Ecto neural progenitor cell (in vitro differentiated cells): ENCODE measurements at regions not wholly inside any gene's neighbourhood (a gene's known extent, or its start where the extent isn't known, plus 50 kb on each side); places are given as distances from the start of the nearest gene placed in this dataset.

Experiments used
- DNase-seq: peaks from one replicate; pipeline ENCODE4 v3.0.0-alpha.2; 2018; ENCODE audit warnings: low spot score

DNA sequence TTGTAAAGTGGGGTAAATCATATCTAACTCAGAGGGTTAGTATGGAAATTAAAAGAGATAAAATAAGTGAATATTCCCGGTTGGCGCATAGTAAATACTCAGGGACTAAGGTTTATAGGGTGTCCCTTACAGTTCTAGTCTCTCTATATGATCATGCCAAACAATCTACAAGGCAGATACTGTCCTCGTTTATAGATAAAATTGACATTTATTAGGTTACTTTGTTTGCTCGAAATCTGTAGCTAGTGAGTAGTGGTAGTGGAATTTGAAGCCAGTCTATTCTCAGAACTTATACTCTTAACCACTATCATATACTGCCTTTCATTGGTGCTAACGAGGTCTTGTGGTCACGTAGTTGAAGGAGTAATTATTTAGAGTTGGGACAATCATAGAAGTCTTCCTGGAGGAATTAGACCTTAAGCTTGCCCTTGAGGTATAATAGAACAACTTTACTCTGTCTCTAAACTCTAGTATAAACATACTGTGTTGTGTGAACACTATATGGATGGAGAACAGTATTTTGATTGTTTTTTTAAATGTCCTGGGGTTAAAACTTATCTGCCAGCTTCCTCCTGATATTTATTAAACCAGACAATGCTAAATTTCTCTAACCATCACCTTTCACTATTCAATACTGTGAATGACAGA lies 324.0 kb downstream of the STIM2 start:
- DNase-seq: no peak

DNA sequence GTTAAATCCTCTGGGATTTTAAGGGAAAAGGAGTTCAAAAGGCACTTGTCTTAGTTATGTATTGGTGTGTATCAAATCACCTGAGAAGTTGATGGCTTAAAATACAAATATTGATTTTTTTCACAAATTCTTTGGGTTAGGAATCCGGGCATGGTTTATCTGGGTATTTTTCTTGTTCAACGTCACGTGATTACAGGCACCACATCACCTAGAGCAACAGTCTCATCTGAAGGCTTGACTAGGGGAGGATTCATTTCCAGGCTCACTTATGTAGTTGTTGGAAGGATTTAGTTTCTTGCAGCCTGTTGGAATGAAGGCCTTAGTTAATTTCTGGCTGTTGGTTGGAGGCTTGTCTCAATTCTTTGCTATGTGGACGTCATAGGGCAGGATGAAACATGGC lies 326.1 kb downstream of the STIM2 start:
- no peak for DNase-seq

DNA sequence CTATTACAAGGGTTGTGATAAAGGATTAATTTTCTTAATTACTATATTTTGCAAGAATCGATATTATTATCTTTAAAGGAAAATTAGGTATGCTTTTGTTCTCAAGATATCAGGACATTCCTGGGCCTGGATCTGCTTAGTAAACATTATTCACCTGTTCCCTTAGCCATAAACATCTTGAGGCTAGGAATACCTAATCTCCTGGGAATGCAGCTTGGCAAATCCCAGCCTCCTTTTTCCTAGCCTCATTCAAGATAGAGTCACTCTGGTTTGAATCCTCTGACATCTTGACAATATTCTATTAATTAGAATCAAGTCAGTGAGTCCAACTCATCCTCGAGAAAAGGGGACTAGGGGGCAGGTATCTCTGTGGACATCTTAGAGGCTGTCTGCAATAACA lies 327.1 kb downstream of the STIM2 start:
- DNase-seq: no peak

DNA sequence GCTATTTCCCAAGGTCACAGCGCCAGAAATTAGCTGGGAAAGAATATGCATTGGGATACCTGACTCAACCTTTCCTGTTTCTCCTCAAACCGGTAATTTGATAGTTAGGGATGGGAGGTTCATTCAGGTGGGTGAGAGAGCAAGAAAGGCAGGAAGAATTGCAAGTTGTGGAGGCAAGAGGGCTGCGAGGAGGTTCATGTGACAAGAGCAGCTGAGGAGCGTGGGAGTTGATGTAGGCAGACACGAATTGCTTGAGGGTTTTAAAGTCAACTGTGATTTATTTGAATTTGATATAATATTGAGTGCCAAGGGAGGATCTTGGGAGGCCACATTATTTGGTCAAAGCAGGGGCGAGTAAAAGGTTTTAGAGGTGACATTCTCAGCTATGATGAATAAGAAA lies 329.0 kb downstream of the STIM2 start:
- DNase-seq: no peak

DNA sequence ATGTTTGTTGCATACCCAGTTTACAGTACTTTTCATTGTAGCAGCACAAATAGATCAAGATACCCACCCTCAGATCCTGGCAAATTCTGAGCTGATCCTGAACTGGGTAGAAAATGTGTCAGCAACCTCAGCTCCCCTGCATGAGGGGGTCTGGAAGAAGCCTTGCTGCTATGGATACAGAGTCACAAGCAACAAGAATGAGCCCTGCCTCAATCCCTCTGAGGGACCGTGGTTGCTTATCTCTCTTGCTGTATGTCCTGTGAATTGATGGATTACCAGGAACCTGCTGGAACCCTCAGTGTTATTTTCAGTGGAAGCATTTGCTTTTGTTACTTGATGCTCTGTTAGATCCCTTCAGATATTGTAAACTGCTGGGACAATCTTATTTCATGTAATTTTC lies 331.0 kb downstream of the STIM2 start:
- no peak for DNase-seq

DNA sequence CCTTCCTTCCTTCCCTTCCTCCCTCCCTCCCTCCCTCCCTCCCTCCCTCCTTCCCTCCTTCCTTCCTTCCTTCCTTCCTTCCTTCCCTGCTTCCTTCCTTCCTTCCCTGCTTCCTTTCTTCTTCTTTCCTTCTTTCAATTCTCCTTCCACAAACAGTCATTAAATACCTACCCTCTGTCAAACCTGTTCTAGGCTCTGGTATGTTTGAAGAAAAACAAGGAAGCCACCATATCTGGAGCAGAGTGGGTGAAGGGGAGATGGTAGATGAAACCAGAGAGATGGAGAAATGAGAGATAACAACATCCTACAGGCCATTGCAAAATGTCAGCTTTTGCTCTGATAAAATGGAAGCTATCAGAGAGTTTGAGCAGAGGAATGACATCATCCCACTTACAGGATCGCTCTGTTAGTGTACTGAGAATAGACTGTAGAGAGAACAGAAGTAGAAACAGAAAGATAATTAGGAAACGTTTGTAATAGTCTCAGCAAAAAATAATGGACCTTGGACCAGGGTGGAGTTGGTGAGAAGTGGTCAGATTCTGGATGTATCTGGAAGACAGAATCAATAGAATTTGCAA lies 334.0 kb downstream of the STIM2 start:
- no peak for DNase-seq

DNA sequence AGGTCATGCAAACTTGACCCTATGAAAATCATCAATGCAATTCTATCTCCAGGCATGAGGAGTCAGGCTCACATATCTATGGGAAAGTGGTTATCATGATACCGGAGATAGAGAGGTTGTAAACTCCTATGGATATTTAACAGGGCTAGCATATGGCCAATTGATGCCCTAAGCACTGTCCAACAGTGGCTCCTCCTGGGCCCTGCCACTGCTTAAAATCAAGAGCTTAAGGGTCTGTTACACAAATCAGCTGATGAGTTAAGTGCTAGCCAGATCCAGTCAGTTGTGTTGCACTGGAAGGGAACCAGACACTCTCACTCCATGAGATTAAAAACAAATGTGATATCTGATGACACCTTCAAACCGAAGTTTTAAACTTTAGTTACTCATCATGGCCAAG lies 337.6 kb downstream of the STIM2 start:
- no peak for DNase-seq

DNA sequence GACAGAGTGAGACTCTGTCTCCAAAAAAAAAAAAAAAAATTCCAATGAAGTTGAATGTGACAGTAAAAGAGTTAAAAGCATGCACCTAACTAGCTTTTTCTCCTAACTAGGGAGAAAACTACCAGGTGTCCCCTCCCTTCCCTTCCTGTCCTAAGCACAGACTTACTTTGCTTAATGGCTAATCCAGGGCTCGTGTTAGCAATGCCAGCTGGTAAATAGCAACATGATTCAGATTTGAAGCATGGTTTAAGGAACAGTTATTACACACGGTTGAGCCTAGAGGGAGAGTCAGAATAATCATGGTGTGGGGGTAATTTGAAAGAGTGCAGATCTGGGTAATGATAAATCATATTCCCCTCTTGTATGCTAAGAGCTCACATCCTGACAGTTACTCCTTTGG lies 338.3 kb downstream of the STIM2 start:
- no peak for DNase-seq

DNA sequence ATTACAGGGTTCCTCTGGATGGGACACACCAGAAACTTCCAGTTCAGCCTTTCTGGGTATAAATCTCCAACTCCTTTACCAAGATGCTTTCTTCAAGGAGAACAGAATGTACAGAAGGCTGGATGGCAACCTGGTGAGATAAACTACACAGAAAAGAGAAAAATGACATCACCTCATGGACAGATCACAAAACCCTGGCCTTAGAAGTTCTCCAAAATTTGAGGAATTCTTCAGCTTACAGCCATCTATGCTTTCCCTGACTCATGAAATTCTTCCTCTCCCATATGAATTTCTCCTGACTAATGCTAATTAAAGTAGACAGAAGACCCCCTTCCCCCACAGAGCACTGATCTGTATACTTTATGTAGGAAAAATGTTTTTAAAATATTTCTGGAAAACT lies 345.4 kb downstream of the STIM2 start:
- no peak for DNase-seq

DNA sequence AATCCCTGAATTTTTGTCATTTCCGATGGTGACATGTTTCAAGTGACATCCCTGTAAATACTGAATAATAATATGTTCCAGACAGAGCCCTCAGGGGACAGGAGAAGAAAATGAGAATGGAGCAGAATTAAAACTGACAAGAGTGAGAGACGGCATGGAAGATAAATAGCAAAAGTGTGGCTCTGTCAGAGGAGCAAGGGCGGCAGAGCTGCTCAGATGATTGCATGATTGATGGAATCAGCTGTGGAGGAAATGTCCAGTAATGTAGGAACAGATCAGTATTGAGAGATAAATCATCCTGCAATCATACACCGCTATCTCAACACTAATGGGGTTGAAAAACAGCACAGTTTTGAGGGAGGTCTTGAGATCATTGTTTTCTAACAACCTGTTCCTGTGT lies 350.3 kb downstream of the STIM2 start:
- DNase-seq: no peak

DNA sequence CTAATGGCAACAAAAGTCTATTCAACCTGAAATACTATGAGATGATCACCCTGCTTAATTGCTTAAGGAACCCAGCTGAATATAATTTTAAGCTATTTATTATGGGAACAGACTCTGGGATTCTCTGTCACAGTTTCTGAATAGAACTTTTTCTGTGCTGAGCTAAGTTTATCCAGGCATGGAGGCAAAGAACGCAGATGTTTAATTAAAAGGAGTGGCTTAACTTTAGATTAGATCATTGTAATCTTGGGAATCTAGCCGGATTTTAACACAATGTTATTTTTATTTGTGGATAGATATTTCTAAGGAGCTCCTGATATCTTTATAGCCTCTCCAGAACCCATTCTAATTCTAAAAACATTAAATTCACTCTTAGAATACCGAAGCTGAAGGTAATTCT lies 353.4 kb downstream of the STIM2 start:
- no peak for DNase-seq

DNA sequence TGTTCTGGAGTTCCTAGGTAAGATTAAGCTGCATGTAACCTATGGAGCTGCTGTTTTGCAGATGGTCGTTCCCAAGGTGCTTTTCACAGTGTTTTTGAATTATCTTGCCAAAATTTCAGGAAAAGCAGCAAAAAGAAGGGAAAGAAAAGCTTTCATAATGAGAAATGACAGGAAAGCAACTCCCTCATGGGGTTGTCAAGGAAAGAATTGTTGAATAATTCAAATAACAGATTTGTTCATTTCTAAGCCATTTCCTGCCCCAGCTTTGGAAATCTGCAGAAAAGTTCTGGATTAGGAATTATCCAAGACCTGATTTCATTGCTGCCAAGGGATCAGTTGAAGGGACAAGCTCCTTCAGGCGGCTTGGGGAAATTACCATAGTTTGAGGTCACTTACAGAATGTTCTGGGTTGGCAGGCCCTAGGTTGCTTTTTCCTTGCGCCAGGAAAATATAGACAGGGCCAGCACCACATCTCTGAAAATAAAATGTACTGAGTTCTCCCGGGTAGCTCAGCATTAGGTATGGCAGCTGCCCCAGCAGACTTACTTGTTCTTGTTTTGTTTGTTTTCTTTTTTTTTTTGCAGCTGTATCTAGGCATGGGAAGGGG lies 354.7 kb downstream of the STIM2 start:
- no peak for DNase-seq

DNA sequence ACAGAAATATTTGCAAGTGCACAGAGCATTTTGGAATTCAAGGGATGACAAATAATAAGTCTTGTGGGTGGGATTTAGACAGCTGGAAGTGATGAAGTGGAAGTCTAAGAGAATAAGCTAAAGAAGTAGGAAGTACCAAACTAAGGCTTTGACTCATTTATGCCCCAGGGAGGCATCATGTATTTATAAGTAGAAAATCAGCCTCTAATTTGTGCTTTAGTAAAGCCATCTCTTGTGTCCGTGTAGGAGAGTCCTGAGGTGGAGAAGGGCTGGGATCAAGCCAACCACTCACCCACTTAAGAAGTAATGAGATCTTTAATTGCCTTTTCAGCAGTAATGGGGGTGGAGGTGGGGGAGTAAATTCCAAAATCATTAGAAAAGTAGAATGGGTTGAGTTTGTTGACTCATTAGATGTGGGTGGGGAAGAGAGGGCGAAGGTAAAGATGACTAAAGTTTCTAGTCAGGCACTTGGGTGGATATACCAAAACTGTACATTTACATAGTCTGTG lies 356.7 kb downstream of the STIM2 start:
- DNase-seq: no peak

DNA sequence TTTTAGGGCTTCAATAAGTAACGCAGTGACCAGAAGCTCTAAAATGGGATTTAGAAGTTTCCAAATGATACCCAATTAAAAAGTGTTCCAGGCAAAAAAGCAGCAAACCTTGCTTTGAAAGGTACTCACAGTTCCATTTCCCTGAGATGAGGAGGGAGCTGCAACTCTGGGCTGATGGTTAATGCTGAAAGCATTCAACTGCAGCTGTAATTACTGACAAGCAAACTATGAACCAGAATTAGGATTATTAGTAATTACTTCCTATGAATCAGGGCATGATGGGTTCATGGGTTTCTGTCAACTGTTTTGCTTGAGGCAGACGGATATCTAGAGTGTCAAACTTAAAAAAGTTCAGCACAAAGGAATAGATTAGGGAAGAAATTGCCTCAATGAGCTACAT lies 357.4 kb downstream of the STIM2 start:
- DNase-seq: no peak

DNA sequence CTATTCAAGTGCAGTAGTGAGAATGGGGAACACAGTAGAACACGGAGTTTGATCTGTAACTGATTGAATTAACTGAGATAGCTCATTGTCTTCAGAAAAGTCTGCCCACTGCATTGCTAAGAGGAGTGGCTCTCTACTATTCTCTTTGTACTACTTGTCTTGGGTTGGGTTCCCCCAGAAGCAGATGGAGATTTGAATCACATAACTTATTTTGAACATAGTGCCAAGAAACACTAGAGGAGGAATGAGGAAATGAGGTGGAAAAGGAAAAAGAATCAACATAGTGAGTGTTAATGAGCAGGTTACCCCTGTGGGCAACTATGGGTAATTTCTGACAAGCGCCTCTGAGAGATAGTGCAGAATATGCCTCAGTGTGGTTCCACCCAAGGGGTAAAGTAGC lies 362.7 kb downstream of the STIM2 start:
- no peak for DNase-seq

DNA sequence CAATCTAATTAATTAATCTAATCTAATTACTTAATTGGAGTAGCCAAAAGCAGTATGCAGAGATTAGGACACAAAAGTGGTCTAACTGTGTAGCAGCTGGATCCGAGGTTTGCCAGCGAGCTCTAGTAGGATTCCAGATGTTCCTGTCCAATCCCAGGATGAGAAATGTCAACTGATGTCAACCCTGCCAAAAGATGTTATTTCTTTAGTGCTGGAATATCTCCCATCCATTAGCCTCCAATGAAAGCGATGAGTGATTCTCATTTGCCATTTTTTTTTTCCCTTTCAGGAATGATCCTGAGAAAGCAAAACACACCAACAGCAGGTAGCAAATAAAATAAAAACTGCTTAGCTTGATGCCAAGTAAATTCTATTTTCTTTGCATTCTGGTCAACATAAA lies 372.9 kb downstream of the STIM2 start:
- DNase-seq: no peak

DNA sequence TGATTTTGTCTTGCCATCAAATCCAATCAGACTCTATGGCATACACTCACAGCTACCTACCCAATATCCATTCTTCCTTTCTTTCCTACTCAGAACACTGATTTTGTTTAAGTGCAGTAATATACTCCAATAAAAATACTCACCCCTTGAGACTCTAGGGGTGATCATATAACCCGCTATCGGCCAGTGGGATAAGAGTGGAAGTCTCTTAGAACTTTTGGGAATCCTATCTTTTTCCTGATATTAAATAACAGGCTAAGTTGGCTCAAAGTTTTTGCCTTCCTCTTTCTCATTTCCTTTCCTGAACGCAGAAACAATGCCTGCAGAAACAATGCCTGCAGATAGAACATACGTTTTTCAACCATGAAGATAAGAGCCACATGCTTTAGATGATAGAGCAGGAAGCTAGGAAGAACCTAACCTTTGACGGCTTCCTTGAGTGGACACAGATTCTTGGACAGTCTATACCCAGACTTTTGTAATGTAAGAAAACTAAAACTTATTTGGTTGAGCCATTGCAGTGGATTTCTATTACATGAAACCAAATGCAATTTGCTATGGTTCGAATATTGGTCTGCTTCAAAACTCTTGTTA lies 373.8 kb downstream of the STIM2 start:
- DNase-seq: no peak

DNA sequence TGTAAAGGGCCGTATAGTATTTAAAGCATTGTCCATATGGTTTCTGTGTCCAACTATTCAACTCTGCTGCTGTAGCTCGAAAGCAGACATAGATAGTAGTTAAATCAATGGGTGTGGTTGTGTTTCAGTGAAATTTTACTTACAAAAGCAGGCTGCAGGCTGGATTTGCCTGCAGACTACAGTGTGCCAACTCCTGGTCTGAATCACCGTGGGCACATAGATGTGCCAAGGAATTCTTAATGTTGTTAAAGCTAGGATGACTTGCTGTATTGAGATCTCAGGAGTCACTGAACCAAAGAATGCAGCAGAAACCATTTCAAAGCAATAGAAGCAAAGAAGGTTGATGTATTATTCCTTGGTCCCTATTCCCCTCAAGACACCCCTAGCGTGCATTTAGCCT lies 379.0 kb downstream of the STIM2 start:
- DNase-seq: no peak

DNA sequence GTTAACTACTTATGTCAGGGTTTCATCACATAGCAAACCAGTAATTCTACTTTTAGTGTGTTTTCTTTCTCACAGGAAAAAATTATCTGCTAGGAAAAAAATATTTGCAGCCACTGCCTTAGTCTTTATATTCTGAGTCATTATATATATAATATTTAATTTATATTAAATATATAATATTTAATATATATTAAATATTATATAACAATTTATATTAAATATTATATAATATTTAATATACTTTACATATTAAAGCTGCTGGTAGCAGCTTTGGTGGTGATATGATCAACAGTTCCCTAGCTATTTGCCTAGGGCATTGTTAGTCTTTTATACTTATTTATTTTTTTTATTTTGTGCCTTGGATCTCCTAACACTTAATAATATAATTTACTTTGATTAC lies 381.6 kb downstream of the STIM2 start:
- no peak for DNase-seq

DNA sequence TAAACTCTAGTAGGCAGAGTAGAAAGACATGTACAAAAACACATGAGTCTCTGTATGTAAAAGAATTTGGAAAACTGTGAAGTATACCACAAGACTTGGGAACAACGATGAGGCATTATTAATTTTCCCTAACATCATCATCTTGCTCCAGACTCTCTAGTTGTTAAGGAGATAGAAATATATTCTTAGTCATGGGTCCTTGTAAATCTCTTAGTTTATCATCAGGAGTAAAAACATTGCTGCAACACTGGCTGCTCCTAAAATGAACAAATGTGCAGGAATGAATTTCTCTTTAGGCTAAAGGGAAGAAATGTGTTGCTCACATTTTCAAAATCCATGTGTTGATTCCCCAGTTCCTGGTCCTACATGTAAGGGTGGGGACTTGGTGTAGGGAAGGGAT lies 384.6 kb downstream of the STIM2 start:
- no peak for DNase-seq

DNA sequence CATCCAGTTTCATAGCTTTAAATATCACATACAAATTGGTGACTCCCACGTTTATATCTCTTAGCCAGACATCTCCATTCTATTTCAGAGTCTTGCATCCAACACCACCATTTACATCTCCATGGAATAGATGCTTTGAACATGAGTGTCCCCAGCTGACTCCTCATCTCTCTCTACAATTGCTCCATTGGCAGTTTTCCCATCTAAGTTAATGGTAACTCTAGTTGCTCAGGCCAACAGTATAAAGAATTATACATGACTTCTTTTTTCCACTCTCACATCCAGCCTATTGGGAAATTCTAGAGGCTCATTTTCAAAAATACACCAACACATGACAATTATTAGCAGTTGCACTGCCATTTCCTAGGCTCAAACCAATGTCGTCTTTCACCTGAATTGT lies 388.2 kb downstream of the STIM2 start:
- DNase-seq: no peak

DNA sequence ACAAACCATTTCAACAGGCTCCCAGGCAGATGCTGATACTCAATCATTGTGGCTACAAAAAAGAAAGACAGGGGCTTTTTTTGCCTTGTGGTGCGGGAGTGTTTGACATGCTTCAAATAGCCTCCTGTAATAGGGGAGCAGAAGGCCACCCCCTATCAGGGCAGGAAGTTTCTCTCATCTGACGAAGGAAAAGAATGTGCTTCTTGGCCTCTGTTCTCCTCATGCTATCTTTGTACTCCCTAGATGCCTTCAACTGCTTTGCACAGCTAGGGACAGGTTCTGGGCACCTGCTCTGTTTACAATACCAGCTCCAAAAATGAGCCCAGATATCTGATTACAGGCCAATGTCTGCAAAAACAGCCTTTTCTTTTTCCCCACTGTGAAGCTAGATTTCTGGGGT lies 391.1 kb downstream of the STIM2 start:
- no peak for DNase-seq

DNA sequence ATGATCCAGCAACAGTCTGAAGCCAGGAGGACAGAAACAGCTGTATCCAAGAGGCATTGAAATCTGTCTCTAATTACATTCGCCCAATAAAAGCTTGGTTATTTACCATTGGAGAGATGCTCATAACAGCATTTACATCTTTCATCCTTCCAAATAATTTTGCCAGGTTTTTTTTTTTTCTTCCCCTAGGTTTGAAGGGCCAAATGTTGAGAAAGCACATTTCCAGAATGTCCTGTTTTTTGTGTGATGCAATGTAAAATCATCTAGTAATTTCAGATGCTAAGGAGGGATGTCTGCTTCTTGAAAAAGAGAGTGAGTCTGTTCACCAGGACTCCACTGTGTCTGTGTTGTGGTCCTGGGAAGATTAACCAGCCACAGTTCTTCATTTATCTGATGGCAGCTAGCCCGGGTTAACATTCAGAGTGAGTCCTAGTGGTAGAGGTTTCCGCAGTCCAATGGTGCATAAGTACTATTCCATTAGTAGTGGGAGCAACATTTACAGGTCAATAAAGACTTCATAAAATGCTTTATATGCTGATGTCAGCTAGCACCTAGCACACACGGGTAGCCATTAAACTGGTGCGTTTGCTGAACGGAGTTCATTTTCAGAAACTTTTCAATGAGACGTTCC lies 406.8 kb downstream of the STIM2 start:
- DNase-seq: no peak
